Loucy (cell line): ENCODE measurements at regions not wholly inside any gene's neighbourhood (a gene's known extent, or its start where the extent isn't known, plus 50 kb on each side); places are given as distances from the start of the nearest gene placed in this dataset.

ENCODE experiments used
- CTCF ChIP-seq: fragments of 200-600 bp; sonication (generic); conservative IDR thresholded peaks from 2 replicates; pipeline ENCODE4 v1.5.1; 2014; ENCODE audit warnings: mild to moderate bottlenecking, antibody characterized with exemption, low read length
- EZH2phosphoT487 ChIP-seq: fragments of 200-600 bp; IDR thresholded peaks from 2 replicates; pipeline ENCODE4 v1.6.1; 2018; ENCODE audit warnings: antibody characterized with exemption, mild to moderate bottlenecking, moderate library complexity, borderline replicate concordance

GRCh38 chr10:77696584-77696983 is 59.0 kb upstream of the KCNMA1 start:
- TF ChIP-seq CTCF (no peak), EZH2phosphoT487 (no peak)
